Natural killer cell (primary cell): ENCODE measurements at regions not wholly inside any gene's neighbourhood (a gene's known extent, or its start where the extent isn't known, plus 50 kb on each side); places are given as distances from the start of the nearest gene placed in this dataset.

Experiments
- ATAC-seq, 3 donors: fragments of 150-1000 bp in 2 of 3; fragments of 200-7000 bp in 1 of 3; cut with Tn5 transposase; 1 replicate in 1 of 3; 2 replicates in 2 of 3; pipeline ENCODE4 v1.10.0; 2021; ENCODE audit warnings: mild to moderate bottlenecking in 2 of 3, moderate library complexity in 2 of 3
- DNase-seq, 2 donors: peaks; one replicate each; pipeline versions ENCODE4 v3.0.0 to v3.0.0-alpha.2; 2013 to 2021; ENCODE audit warnings: mixed read lengths in 1 of 2
- H3K27ac ChIP-seq: one replicate; pipeline ENCODE4 v1.5.1; 2013; ENCODE audit warnings: mild to moderate bottlenecking, low read length
- H3K27me3 ChIP-seq: one replicate; pipeline ENCODE4 v1.6.1; 2013; ENCODE audit warnings: low read length; ENCODE audit not compliant: control insufficient read depth, insufficient read depth
- H3K36me3 ChIP-seq: one replicate; pipeline ENCODE4 v1.6.1; 2013; ENCODE audit warnings: low read length; ENCODE audit not compliant: control insufficient read depth, insufficient read depth
- H3K4me1 ChIP-seq: one replicate; pipeline ENCODE4 v1.6.1; 2013; ENCODE audit warnings: low read length; ENCODE audit not compliant: control insufficient read depth, insufficient read depth
- H3K4me3 ChIP-seq: one replicate; pipeline ENCODE4 v1.5.1; 2013; ENCODE audit warnings: low read length
- H3K9me3 ChIP-seq: one replicate; pipeline ENCODE4 v1.6.1; 2013; ENCODE audit warnings: low read length; ENCODE audit not compliant: control insufficient read depth, insufficient read depth
- H3K27ac Mint-ChIP-seq, 2 donors: one replicate each; pipeline ENCODE4 v1.8.0; 2022; ENCODE audit warnings: mild to moderate bottlenecking in 2 of 2, mixed read lengths in 2 of 2, moderate library complexity in 1 of 2
- H3K27me3 Mint-ChIP-seq, 2 donors: one replicate each; pipeline ENCODE4 v1.8.0; 2022; ENCODE audit warnings: low read depth in 2 of 2, mixed read lengths in 2 of 2
- H3K36me3 Mint-ChIP-seq: one replicate; pipeline ENCODE4 v1.8.0; 2022; ENCODE audit warnings: mixed read lengths
- H3K4me1 Mint-ChIP-seq, 2 donors: one replicate each; pipeline ENCODE4 v1.8.0; 2022; ENCODE audit warnings: mixed read lengths in 2 of 2
- H3K4me3 Mint-ChIP-seq: one replicate; pipeline ENCODE4 v1.8.0; 2022; ENCODE audit warnings: mild to moderate bottlenecking, moderate library complexity, mixed read lengths
- H3K9me3 Mint-ChIP-seq, 2 donors: one replicate each; pipeline ENCODE4 v1.8.0; 2022; ENCODE audit warnings: mixed read lengths in 2 of 2
- WGBS: methylation state at CpG from one replicate; pipeline ENCODE4 v1.1.7; 2013; ENCODE audit warnings: missing lambda C conversion rate; ENCODE audit not compliant: insufficient coverage; 5-methylcytosine and 5-hydroxymethylcytosine counted together
- intact Hi-C: fragments of 100-400 bp; cut with micrococcal nuclease; formaldehyde crosslinking; loops from one replicate; pipeline ENCODE4 v1.14.2; 2022
- TF ChIP-seq, protein P1 (sequence below): fragments of 200-600 bp; IDR thresholded peaks from one replicate; pipeline ENCODE4 v1.8.0; 2022; ENCODE audit warnings: antibody characterized with exemption

- peaks cover 5 to 7% of the 10 kb centered on the region in 2 donors for H3K27me3 Mint-ChIP-seq
- no peaks in the 10 kb centered on the region for H3K4me1 ChIP-seq
- intact Hi-C loops = no loop called here
- H3K27me3 ChIP-seq = no peaks in the 10 kb centered on the region
- no peaks in the 10 kb centered on the region for H3K36me3 Mint-ChIP-seq
- no peaks in the 10 kb centered on the region for H3K36me3 ChIP-seq
- no peaks in the 10 kb centered on the region for H3K4me1 Mint-ChIP-seq
- no peaks in the 10 kb centered on the region for H3K9me3 ChIP-seq
- no peak for DNase-seq
- H3K4me3 Mint-ChIP-seq = no peak overlapping the region
- H3K27ac Mint-ChIP-seq = no peak overlapping the region
- no peaks in the 10 kb centered on the region for H3K9me3 Mint-ChIP-seq
- no peak overlapping the region for H3K27ac ChIP-seq
- no peak for ATAC-seq
- no peak overlapping the region for H3K4me3 ChIP-seq
- TF ChIP-seq, protein P1, sequence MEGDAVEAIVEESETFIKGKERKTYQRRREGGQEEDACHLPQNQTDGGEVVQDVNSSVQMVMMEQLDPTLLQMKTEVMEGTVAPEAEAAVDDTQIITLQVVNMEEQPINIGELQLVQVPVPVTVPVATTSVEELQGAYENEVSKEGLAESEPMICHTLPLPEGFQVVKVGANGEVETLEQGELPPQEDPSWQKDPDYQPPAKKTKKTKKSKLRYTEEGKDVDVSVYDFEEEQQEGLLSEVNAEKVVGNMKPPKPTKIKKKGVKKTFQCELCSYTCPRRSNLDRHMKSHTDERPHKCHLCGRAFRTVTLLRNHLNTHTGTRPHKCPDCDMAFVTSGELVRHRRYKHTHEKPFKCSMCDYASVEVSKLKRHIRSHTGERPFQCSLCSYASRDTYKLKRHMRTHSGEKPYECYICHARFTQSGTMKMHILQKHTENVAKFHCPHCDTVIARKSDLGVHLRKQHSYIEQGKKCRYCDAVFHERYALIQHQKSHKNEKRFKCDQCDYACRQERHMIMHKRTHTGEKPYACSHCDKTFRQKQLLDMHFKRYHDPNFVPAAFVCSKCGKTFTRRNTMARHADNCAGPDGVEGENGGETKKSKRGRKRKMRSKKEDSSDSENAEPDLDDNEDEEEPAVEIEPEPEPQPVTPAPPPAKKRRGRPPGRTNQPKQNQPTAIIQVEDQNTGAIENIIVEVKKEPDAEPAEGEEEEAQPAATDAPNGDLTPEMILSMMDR = no peak
- WGBS = no CpG with 5 or more reads among the region's 1 CpG
Measured at GRCh38 chr10:6823770-6824169, 243.7 kb upstream of the PRKCQ start.

- WGBS = 82% methylated on average over 10 of the region's 10 CpGs
- H3K4me1 ChIP-seq = no peaks in the 10 kb centered on the region
- no peaks in the 10 kb centered on the region for H3K36me3 ChIP-seq
- Mint-ChIP-seq H3K27ac (no peak overlapping the region), H3K27me3 (peaks cover 7 to 12% of the 10 kb centered on the region in 2 donors), H3K36me3 (no peaks in the 10 kb centered on the region), H3K9me3 (no peaks in the 10 kb centered on the region), H3K4me1 (no peaks in the 10 kb centered on the region), H3K4me3 (no peak overlapping the region)
- DNase-seq (no peak), ATAC-seq (no peak)
- H3K27ac ChIP-seq = no peak overlapping the region
- no peaks in the 10 kb centered on the region for H3K9me3 ChIP-seq
- intact Hi-C loops = no loop called here
- H3K4me3 ChIP-seq = no peak overlapping the region
- TF ChIP-seq, protein P1 = no peak
- no peaks in the 10 kb centered on the region for H3K27me3 ChIP-seq
Measured at GRCh38 chr10:6819301-6819700, 239.2 kb upstream of the PRKCQ start.

DNA sequence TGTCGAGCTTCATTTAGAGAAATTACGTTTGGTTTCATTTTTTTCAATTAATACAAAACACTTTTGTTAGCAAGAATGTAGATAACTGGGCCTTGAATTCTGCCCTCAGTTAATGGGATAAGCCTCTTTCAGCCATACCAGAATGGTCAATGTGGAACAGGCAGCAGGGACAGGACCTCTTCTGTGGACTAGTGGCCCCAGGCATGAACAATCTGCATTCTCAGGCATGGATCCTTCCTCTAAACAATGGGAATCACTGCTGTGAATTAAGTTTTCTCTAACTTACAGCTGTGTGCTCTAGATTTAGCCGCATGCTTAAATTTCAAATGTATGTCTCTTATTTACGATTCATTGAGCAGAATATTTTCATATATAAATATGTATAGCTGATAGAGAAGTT is 237.7 kb upstream of the PRKCQ start:
- Histone ChIP-seq H3K4me3 (no peak overlapping the region), H3K4me1 (no peaks in the 10 kb centered on the region), H3K27me3 (no peaks in the 10 kb centered on the region), H3K27ac (no peak overlapping the region), H3K9me3 (no peaks in the 10 kb centered on the region), H3K36me3 (no peaks in the 10 kb centered on the region)
- no peak overlapping the region for H3K4me3 Mint-ChIP-seq
- DNase-seq (no peak), ATAC-seq (no peak)
- 100% methylated on average over 2 of the region's 4 CpGs for WGBS
- H3K27ac Mint-ChIP-seq = no peak overlapping the region
- peaks cover 10 to 12% of the 10 kb centered on the region in 2 donors for H3K27me3 Mint-ChIP-seq
- no peaks in the 10 kb centered on the region for H3K36me3 Mint-ChIP-seq
- intact Hi-C loops = no loop called here
- no peaks in the 10 kb centered on the region for H3K4me1 Mint-ChIP-seq
- TF ChIP-seq, protein P1 = no peak
- no peaks in the 10 kb centered on the region for H3K9me3 Mint-ChIP-seq

DNA sequence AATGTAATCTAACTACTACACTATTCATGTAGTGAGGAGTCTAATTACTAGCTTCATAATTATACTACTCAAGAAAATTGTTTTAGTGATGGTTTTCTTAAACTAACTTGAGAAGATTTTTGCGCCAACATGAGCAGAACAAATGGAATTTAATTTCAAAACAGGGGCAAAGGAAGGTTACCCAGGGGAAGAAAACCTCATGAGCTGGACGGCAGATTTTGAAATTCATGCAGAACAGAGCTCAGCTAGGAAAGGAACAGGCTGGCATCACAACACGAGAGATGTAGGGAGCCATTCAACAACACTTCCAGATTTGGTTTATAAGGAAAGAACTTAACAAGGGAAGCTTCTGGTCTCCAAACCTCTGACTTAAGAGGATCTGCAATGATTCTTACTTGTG is 235.3 kb upstream of the PRKCQ start:
- H3K36me3 Mint-ChIP-seq = no peaks in the 10 kb centered on the region
- TF ChIP-seq, protein P1 = no peak
- H3K9me3 Mint-ChIP-seq = no peaks in the 10 kb centered on the region
- Histone ChIP-seq H3K9me3 (no peaks in the 10 kb centered on the region), H3K27ac (no peak overlapping the region), H3K27me3 (no peaks in the 10 kb centered on the region), H3K4me3 (no peak overlapping the region), H3K4me1 (no peaks in the 10 kb centered on the region), H3K36me3 (no peaks in the 10 kb centered on the region)
- intact Hi-C loops = no loop called here
- ATAC-seq (no peak), DNase-seq (no peak)
- H3K27ac Mint-ChIP-seq = no peak overlapping the region
- H3K27me3 Mint-ChIP-seq = peaks cover 29 to 32% of the 10 kb centered on the region in 2 donors
- 85% methylated on average over 3 of the region's 3 CpGs for WGBS
- H3K4me1 Mint-ChIP-seq = no peaks in the 10 kb centered on the region
- H3K4me3 Mint-ChIP-seq = no peak overlapping the region
